Esophagus squamous epithelium (tissue), 4 donors: ENCODE measurements at regions not wholly inside any gene's neighbourhood (a gene's known extent, or its start where the extent isn't known, plus 50 kb on each side); places are given as distances from the start of the nearest gene placed in this dataset.

Experiments used
- POLR2A ChIP-seq, 4 donors: fragments of 450-650 bp; IDR thresholded peaks; one replicate each; pipeline ENCODE4 v1.6.1; 2017; ENCODE audit warnings: antibody characterized with exemption in 4 of 4, mild to moderate bottlenecking in 4 of 4, moderate library complexity in 3 of 4
- TF ChIP-seq, protein P1 (sequence below), 6 experiments: fragments of 450-650 bp in 4 of 6; fragments of 200-600 bp in 2 of 6; sonication (generic) in 2 of 6; IDR thresholded peaks; one replicate each; pipeline ENCODE4 v1.5.1; 2016 to 2019; ENCODE audit warnings: antibody characterized with exemption in 6 of 6, mild to moderate bottlenecking in 4 of 6, moderate library complexity in 4 of 6

DNA sequence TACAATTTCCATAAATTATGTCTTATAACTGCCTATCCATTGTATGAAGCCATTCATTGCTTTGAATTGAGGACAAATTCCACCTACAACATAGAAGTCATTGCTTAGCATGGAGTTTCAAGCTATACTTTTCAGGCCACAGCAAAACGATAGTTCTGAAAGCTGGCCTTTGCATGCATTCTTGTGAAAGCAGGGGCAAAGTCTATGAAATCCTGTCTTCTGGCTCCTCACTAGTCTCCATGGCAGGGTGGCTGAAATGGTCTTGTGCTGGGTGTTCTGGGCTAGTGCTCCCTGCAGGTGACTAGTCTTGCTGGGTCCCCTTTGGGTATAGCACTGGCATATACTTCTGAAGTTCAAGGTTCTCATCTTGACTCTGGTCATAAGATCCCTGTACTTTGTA is 353.9 kb upstream of the ZNF608 start:
- TF ChIP-seq, protein P1, sequence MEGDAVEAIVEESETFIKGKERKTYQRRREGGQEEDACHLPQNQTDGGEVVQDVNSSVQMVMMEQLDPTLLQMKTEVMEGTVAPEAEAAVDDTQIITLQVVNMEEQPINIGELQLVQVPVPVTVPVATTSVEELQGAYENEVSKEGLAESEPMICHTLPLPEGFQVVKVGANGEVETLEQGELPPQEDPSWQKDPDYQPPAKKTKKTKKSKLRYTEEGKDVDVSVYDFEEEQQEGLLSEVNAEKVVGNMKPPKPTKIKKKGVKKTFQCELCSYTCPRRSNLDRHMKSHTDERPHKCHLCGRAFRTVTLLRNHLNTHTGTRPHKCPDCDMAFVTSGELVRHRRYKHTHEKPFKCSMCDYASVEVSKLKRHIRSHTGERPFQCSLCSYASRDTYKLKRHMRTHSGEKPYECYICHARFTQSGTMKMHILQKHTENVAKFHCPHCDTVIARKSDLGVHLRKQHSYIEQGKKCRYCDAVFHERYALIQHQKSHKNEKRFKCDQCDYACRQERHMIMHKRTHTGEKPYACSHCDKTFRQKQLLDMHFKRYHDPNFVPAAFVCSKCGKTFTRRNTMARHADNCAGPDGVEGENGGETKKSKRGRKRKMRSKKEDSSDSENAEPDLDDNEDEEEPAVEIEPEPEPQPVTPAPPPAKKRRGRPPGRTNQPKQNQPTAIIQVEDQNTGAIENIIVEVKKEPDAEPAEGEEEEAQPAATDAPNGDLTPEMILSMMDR (IDR thresholded peaks at IDR 0.05): no peak
- TF ChIP-seq POLR2A (IDR thresholded peaks at IDR 0.05): no peak
